Fibroblast of upper back skin (primary cell): ENCODE measurements at regions not wholly inside any gene's neighbourhood (a gene's known extent, or its start where the extent isn't known, plus 50 kb on each side); places are given as distances from the start of the nearest gene placed in this dataset.
"Not testable (repeated sequence)": the region's sequence is repeated elsewhere in the genome, so short reads cannot be mapped to it uniquely, and the experiment has no call there.

ENCODE experiments used
- DNase-seq: peaks from one replicate; pipeline ENCODE4 v3.0.0-alpha.2; 2013

DNA sequence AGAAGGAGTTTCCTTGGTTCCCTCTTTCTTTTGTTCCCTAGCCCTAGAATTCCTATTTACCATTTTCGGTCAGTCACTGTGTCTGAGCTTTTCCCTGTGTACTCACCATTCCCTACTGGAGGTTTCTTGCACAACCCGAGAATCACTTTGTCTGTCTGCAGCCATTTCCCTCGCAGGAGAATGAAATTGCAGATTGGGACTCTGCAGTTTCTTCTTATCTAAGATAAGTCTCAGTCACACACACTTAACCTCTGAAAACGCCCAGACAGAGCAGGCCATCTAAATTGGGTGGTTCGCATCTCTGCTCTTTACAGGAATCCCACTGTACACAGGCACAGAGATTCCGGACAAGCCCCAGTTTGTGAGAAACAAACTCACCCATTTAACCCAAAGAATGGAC lies 58.6 kb upstream of the CNTNAP2 start:
- DNase-seq, result no peak

DNA sequence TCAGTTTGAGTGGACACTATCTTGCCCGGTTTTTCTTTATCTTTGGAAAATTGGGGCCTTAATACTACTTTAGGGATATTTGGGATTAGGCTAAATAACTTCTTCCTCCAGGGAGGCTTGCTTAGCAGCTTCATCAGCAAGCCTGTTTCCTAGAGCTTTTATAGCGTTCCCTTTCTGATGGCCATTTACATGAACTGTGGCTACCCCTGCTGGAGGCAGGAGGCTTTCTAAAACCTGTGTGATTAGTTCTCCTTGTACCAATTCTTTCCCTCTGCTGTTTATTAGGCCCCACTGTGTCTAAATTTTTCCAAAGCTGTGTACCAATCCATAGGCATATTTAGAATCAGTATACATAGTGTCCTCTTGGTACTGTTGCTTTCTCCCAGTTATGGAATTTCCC lies 61.7 kb upstream of the CNTNAP2 start:
- DNase-seq, result no peak

DNA sequence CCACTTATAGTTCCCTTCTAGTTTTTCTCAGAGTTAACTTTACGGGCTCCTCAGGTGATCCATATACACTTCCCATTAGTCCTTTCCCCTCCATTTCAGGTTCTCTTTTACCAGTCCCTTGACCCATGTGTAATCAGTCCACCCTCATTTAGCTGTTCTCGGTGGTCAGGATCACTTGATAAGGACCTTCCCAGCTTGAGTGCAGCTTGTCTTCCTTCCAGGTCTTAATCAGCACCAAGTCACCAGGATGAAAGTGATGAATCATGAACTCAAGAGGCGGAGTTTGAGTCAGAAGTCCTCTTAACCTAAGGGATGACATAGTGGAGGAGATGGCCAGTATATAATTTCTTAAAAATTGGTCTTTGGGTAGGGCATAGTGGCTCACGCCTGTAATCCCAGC lies 63.1 kb upstream of the CNTNAP2 start:
- no peak for DNase-seq

DNA sequence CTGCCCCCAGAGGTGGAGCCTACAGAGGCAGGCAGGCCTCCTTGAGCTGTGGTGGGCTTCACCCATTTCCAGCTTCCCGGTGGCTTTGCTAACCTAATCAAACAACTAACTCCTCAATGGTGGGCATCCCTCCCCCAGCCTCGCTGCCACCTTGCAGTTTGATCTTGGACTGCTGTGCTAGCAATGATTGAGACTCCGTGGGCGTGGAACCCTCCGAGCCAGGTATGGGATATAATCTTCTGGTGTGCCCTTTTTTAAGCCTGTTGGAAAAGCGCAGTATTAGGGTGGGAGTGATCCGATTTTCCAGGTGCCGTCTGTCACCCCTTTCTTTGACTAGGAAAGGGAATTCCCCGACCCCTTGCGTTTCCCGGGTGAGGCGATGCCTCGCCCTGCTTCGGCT lies 73.3 kb upstream of the CNTNAP2 start:
- DNase-seq, result not testable (repeated sequence)

DNA sequence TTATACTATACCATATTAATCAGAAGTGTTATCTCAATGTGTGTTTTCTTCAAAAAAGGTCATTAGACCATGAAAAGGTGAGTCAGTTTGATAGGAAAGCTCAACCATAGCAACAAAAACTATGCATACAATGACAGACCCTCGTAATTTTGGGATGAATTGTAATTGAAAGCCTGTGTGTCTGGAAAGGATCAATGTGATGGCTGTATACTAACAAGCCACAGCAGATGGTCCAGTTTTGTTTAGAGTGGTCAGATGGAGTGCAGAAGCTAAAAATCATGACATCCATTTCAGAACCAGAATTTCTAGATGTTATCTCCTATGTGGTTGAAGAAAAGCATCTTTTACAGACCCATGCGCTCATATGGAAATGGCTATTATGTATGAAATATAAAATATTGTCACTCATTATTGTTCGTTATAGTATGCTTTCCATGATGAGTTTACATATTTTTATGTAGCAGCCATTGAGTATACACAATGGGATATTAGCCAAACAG lies 88.3 kb upstream of the CNTNAP2 start:
- no peak for DNase-seq

DNA sequence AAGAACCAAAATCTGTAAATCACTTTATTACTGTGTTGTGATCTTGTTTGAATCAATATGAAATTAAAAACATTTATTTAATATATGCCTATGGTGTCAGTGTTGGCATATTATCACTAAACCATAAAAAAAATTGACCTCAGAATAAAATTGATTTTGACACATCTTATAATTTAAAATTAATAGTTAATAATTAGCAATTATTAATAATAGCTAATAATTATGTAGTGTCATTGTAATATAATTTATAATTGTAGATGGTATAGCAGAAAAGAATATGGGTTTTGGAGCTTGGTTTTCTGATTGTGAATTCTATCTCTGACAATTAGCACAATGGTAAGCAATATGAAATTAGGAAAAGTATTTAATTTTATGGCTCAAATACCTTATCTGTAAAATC lies 89.4 kb upstream of the CNTNAP2 start:
- no peak for DNase-seq

DNA sequence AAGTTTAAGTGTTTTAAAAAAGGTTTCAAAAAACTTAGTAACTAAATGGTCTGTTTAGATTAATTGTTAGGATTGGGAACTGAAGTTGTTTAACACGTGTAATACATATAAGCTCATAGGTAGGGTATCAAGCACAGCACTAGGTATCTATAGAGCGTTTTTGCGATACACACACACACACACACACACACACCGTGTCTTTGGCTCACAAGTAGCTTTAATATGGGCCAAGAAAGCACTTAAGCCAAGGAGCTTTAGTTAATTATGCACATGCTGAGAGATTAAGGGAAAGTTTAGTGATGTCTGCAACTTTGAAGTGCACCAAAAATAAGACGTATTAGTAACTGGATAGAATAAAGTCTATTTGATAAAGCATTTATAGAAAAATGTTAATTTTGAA lies 93.8 kb upstream of the CNTNAP2 start:
- no peak for DNase-seq

DNA sequence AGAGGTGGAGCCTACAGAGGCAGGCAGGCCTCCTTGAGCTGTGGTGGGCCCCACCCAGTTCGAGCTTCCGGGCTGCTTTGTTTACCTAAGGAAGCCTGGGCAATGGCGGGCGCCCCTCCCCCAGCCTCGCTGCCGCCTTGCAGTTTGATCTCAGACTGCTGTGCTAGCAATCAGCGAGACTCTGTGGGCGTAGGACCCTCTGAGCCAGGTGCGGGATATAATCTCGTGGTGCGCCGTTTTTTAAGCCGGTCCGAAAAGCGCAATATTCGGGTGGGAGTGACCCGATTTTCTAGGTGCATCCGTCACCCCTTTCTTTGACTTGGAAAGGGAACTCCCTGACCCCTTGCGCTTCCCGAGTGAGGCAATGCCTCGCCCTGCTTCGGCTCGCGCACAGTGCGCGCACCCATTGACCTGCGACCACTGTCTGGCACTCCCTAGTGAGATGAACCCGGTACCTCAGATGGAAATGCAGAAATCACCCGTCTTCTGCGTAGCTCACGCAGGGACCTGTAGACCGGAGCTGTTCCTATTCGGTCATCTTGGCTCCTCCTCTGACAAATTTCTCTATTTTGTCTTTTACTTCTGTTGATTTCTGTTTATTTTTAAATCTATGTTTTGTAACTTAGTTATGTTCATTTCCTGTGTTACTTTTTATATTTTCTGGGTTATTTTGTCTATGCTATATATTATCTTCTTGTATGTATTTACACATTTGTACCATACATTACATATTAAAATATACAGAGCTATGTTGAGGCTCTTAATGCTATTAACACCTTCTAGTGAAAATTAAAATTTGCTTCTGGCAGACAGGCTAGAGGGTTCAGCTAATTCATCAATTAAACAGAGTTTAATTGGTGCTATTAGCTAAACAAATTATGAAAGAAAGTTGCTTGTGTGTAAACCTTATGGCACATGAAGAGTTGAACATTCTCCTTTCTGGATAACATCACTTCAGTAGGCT lies 97.3 kb upstream of the CNTNAP2 start:
- DNase-seq, result not testable (repeated sequence)

DNA sequence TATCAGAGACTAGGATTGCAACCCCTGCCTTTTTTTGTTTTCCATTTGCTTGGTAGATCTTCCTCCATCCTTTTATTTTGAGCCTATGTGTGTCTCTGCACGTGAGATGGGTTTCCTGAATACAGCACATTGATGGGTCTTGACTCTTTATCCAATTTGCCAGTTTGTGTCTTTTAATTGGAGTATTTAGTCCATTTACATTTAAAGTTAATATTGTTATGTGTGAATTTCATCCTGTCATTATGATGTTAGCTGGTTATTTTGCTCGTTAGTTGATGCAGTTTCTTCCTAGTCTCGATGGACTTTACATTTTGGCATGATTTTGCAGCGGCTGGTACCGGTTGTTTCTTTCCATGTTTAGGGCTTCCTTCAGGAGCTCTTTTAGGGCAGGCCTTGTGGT lies 99.2 kb upstream of the CNTNAP2 start:
- not testable (repeated sequence) for DNase-seq

DNA sequence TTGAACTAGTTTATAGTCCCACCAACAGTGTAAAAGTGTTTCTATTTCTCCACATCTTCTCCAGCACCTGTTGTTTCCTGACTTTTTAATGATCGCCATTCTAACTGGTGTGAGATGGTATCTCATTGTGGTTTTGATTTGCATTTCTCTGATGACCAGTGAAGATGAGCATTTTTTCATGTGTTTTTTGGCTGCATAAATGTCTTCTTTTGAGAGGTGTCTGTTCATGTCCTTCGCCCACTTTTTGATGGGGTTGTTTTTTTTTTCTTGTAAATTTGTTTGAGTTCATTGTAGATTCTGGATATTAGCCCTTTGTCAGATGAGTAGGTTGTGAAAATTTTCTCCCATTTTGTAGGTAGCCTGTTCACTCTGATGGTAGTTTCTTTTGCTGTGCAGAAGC lies 102.4 kb upstream of the CNTNAP2 start:
- not testable (repeated sequence) for DNase-seq

DNA sequence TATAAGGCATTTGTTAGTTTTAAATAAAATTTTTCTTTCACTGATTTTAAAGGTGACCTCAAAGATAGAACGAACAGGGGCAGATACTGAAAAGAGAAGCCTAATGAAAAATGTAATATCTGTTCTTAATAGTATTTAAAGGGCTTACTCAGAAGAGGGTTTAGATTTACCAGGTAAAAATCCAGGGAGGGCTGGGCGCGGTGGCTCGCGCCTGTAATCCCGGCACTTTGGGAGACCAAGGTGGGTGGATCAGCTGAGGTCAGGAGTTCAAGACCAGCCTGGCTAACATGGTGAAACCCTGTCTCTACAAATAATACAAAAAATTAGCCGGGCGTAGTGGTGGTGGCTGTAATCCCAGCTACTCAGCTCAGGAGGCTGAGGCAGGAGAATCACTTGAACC lies 108.3 kb upstream of the CNTNAP2 start:
- no peak for DNase-seq

DNA sequence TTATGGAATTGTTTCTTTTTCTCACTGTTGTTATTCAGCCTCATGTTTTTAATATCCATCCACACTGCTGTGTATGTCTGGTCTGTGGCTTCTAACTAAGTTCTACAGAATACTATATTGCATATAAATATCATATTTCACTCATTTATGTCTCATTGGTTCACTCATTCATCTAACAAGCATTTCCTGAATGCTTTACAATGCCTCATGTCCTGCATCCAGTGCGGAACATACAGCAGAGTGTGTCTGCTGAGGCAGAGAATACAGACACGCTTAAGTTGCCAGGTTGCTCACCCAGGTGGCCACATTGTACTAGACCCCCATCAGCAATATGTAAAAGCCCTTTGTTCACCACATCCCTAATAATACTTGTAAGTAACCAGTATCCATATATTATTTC lies 111.8 kb upstream of the CNTNAP2 start:
- DNase-seq, result peak; percentile 49

DNA sequence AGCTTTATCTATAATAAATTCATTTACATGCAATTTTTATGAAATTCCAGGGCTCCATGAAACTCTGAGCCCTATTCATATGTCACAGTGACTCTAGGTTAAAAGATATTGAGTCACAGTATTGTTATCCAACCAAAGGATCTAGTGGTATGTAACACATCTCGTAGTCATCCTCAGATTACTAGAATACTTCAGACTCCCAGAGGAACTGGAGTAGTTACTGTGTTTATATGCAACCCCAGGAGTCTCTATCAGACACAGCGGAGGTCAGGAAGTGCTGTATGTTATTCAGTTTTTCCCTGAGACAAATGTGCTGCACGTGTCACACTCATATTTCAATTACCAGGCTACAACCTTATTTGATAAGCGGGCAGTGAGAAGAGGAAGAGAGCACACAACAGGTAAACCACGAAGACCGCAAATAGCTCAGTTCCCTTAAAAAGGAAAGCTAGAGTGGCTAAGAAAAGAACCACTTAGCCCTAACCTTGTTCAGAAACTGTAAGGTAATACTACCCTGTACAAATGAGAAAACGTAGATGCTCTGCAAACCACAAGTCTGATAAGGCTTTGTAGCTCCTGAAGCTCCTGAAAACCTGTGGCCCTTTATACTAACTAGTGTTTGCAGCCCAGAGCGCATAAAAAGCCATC lies 114.0 kb upstream of the CNTNAP2 start:
- peak; percentile 69 for DNase-seq

DNA sequence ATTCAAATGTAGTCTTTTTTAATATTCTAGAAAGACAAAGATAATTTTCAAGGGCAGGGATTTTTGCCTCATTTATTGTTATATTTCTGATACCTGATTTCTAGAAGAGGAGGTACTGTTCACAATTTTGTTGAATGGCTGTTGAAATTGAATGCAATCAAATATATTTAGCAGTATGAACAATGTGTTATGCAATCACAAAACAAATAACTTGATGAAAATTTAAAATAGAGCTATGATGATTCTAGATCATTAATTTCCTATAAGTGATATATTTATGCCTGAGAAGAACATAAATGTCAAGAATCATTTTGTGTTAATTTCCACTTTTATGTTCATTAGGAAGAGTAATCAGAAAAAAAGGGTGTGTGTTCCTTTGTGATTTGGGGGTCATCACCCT lies 114.6 kb upstream of the CNTNAP2 start:
- no peak for DNase-seq

DNA sequence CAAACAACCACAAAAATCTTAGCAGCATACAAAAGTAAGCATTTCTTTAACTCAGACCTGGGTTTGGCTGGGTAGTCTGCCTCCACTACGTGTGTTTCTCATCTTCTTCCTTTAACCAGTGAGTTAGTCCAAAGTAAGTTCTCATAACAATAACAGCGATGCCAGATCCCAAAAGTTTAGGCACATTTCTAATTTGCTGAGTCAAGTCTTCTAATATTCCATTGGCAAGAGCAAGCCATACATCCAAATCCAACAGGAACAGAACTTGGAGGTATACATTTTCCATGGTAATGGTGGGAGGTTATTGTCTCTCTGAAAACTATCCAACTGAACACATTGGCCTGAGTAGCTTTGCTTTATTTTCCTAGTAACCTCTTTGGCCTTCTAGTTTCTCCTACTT lies 115.7 kb upstream of the CNTNAP2 start:
- DNase-seq, result no peak

DNA sequence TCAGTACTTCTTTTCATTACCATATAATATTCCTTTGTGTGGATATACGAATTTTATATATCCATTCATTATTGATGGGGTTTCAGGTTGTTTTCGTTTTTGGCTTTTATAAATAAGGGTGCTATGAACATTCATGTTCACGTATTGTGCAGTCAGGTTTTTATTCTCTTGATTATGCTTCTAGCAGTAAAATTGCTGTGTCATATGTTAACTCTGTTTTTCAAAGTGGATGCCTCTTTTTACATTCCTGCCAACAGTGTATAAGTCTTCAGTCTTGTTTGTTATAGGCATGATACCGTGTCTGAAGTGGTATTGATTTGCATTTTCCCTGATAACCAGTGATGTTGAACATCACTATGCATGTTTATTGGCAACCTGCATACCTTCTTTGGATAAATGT lies 127.1 kb upstream of the CNTNAP2 start:
- DNase-seq, result no peak

DNA sequence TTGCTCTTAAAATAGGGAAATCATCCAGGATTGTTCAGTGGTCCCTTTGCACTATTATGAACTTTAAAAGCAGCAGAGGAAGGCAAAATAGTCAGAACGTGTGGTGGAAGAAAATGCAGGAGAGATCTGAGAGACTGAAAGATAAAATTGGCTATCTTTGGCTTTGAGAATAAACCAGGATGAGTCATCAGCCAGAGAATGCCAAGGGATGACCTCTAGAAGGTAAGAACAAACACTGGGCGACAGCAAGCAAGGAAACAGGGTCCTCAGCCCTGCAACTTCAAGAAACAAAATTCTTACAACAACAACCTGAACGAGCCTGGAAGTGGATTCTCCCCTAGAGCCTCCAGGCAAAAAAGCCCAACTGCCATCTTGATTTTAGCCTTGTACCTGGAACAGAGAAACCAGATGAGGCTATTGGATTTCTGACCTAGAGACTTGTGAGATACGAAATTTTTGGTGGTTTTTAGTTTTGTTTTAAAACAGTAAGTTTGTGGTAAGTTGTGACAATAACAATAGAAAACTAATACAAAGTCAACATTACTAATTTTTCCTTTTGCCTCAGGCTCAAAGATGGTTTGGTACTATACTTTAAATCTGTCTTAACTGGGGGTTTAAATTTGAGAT lies 130.2 kb upstream of the CNTNAP2 start:
- DNase-seq, result no peak

DNA sequence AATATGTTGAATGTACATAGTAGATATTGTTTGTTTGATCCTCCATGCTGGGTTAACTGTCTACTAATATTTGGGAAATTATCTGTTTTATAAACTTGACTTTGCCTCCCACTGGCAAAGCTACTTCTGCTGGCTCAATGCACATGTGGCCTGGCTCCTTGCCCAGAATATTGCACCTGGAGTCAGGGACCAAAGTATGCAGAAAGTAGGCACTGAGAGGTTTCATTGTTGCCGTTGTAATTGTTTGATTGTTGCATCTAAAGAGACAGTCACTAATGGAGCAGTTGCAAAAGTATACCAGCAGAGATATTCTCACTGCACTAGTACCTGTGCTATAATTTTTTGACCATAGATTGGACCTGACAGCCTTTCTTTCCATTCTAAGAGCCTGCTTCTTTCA lies 137.8 kb upstream of the CNTNAP2 start:
- DNase-seq, result no peak

DNA sequence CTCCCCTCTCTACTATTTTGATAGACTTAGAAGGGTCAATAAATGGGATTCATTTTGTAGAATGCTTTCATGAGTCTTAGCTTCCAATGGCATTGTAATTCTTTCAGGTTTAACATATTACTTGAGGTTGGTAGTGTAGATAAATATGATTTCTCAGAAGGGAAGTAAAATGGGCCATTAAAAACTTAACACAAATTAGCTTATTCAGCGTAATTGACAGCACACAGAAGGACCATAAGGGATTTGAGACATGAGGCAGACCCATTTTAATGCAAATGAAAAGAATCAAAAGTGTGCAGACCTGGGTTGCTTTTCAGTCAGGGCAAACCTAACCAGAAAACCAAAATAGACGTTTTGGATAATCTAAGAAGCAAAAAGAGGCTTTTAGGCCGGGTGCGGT lies 156.6 kb upstream of the CNTNAP2 start:
- DNase-seq, result no peak

DNA sequence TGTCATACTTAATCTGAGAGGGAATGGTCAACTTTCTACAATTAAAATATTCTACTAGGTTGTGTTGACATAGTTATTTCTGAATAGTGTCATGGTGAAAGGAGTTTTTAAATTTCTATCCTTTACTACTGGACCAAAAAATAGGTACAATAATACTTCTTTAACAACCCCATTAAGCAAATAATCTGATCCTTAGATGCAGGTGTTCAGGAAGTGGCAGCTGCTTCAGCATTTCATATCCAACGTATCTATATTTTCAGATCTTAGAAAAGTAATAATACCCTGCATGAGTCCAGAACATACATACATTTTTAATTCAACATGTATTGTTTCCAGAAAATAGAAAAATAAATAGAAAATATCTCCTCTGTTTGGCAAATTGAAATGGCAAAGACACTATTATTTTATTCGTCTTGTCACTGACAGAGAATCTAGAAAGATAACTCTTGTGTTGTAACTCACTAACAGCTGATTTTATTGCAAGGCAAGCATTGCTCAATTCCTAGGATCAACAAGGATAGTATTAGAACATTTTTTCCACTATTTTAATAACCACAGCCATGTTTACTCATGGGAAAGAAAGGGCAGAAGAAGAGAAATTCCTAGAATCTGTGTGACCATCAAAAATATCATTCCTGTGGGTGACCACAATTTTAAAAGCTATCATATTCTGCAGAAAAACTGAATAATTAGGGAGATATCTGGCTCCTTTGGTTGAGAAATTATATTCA lies 159.3 kb upstream of the CNTNAP2 start:
- peak; percentile 32 for DNase-seq

DNA sequence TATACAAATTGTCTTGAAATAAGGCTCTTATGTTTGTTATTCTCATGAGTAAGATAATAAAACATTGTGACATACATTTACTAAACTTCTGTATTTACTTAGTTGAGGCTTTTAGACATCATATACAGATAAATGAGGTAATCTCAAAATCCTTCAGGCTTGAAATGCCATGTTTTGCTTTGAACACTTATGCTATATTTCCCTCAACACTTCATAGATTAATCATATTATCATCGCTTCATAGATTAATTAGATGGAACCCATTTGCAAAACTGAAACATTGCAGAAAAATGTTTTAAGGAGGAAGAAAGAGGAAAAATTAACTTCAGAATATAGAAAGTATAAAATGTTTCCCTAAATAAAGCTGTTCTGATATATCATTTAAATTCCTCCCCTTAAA lies 165.0 kb upstream of the CNTNAP2 start:
- DNase-seq, result no peak

DNA sequence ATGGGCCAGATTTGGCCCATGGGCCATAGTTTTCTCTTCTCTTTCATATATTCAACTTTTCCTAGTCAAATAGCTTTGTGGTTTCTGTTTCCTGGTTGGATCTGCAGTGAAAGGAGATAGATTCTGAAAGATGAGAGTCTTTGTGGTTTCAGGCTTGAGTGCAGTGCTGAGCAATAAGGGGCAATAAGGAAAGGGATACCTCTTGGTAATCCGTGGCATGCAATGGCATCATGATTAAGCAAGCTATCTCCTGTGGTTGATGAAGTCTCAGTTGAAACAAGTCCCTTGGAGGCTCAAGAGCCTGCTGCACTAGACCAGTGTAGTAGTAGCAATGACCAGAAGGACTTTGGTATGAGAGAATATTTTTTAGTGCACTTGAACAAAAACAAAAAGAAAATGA lies 187.7 kb upstream of the CNTNAP2 start:
- DNase-seq, result peak; percentile 9

DNA sequence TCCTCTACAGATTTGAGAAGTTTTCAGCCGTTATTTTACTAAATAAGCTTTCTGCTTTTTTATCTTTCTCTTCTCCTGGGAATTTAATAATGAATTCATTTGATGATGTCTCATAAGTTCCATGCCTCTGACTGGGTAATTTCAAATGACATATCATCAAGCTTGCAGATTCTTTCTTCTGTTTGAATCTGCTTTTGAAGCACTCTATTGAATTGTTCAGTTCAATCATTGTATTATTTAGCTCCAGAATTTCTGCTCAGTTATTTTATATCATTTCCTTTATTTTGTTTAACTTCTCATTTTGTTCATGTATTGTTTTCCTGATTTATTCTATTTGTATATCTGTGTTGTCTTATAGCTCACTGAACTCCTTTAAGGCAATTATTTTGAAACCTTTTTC lies 196.9 kb upstream of the CNTNAP2 start:
- no peak for DNase-seq
